GM18511 (cell line): ENCODE measurements at regions not wholly inside any gene's neighbourhood (a gene's known extent, or its start where the extent isn't known, plus 50 kb on each side); places are given as distances from the start of the nearest gene placed in this dataset.

Source experiments
- ATAC-seq: cut with Tn5 transposase; IDR thresholded peaks from one replicate; pipeline ENCODE4 v1.9.1; 2021; ENCODE audit warnings: mild to moderate bottlenecking, moderate library complexity; ENCODE audit not compliant: unreplicated experiment

DNA sequence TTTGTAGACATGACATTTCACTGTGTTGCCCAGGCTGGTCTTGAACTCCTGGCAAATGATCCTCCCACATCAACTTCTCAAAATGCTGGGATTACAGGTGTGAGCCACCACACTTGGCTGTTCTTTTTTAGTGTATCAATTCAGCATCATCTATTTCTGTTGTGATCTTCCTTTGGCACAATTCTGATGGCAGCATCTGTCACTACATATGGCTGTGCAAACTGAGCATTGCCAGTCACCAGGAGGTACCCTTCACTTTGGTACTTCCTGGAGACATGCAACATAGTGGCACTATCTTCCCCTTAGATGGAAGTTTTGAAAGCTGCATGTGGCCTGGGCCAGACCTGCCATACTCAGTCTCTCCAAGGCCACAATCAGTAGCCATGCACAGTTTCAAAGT lies 467.1 kb upstream of the TMPO start:
- ATAC-seq: no peak

DNA sequence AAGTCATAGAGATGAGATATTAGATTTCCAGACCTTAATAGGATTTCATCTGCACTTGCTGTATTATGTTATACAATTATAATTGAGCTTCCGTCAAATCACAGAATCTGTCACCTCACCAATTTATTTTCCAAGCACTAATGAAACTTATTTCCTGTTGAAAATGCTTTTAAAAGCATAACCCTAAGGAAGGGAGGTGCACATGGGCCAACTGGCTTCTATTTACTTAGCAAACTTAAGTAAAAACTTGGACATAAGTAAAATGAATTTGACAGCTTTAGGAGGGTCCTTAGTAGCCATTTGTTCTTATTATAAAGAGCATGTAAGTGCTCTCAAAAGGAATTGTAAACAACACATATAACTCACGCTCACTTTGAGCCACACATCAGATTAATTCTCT lies 462.2 kb upstream of the TMPO start:
- ATAC-seq: no peak

DNA sequence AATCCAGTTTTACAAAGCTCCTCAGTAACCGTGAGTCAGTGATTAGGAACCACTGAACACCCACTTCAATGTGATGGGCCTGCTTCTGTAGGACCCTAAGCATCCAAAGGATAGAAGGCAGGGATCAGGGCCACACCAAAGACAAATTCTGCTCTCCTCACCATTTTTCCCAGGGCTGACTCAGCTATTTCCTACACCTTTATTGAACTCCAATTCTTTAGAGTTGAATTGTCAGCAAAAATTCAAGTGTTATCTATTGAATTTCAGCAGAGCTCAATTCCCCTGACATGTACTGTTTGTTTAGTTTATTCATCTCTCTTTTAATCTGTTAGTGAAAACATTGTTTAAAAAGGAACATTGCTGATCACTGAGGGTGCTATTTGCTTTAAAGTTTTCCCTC lies 457.7 kb upstream of the TMPO start:
- ATAC-seq: no peak

DNA sequence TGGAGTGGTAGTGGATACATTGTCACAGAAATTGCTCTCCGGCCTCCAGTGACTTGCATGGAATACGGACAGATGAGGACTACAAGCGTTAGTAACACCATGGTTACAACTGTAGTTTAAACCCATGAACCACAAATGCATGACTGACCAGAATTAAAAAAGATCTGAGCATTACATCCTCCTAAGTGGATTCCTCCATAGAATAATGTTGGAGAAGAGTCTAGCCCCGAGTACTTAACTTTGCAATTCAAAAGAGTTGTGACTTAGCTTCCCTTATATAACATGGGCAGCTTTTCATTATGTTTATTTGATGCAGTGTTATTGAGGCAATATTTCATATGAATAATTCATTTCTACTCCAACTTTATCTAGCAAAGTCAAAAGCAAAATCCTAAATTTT lies 457.2 kb upstream of the TMPO start:
- ATAC-seq: no peak

DNA sequence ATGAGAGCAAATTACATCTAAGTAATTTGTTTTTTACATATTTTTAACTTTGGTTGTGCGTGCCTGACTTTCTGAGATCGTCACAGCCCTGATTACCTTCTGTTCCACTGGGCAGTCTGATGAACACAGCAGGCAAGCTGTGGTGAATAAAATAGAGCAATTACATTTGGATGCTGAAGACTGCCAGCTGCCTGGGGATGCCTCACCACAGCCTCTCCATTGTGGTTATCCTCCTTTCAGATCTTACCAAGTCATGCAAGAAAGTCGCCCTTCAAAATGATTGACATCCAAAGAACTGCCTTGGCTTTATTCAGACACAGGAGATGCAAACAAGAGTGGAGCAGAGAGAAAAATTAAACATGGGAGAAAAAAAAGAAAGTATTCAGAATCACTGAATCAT lies 456.6 kb upstream of the TMPO start:
- ATAC-seq: no peak

DNA sequence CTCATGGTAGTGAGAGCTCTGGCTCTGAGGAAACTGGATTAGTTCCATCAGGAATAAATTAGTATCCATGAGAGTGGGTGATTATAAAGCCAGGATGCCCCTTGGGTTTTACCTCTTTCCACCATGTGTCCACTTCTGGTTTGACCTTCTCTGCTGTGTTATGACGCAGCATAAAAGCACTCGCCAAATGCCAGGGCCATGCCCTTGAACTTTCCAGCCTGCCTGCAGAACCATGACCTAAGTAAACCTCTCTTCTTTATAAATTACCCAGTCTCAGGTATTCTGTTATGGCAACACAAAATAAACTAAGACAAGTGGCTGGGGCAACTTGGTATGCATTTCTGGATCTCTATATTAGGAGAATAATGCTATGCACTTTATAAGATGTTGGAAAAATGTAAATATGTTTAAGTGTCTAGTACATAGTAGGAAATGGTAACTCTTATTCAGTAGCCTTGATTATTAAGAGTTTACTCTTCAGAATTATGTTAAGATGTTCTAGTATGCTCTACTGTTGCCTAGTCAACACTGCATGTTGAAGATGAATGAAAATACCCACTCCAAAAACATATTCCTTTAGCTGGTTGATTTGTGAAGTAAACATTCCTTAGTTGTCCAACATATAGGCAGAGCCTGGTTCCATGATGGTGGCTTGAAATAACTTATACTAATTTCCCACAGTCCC lies 455.6 kb upstream of the TMPO start:
- no peak for ATAC-seq

DNA sequence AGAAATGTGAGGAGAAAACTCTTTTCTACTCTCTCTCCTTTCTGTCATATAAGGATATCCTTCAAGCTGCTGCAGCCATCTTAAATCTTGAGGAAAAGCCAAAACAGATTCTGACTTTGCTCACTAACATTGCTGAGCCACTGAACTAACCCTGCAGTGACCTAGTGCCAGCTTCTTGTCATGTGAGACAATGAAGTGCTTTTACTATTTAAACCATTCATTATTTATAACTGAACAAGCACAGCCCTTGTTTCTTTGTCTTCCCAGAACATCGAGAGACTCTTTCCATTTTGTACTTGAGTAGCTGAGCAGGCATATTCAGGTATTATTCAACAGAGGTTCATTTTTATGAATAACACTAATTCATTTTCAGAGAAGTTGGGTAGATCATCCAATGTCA lies 455.0 kb upstream of the TMPO start:
- no peak for ATAC-seq

DNA sequence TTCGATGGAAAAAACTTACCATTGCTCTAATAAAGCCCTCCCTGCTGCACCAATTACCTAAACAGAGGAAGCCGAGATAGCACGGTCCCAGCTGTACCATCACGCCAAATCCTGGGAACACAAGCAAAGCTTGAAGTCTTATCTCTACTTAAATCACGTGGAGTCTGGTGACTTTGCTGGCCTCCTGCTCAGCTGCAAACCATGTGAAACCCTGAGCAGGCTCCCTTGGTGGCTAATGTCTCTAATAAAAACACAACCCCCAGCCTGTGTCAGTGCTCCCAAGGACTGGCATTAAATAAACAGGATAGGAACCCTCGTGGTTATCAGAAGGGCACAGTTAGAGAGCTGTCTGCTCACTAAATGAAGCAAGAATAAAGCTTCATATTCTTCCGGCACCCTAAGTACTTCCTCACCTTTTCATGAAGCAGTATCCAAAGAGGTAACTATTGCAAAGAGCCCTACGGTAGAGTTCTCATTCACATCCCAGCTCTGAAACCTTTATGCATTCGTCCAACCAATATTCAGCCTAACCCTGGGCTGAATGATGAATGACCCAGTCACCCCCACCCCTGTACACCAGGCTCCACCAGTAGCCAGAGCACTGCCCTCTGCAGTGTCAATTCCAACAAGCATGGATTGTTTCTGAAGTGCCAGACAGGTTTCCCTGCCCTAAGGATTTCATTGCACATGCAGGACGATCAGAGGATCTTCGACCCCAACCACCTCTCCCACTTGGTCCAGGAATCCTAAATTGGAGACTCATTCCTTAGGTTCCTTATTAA lies 452.7 kb upstream of the TMPO start:
- ATAC-seq: no peak

DNA sequence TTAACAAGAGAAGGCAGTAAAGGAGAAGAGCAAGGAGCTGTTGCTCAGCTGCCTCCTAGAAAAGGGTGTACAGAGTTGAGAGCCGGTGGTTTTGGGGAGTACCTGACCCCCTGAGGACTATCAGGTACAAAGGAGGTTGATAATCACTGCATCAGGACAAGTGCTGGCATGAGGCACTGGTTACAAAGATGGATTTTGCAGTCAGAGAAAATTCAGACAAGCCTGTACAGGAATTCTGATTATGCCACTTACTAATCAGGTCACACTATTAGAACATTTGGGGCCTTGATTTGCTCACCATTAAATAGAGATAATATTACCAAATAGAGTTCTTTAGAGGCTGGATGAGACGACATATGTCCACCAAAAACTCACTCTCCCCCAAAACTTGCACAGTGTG lies 450.9 kb upstream of the TMPO start:
- no peak for ATAC-seq

DNA sequence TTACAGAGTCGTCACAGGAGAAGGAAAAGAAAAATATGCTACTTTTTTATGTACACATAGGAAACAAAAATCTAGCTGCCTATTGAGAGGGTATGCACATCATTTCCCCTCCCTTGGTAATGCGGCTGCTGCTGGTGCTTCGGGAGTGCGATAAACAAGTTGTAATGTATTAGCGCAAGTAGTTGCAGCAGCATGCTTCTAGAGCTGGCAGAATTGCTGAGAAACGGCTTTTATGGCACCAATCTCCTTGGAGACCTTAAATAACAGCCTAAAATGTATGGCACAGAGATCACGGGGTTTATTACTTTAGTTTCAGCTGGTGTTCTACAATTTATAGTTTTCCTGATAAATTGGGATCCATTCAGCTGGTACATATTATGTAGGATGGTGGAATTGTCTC lies 447.6 kb upstream of the TMPO start:
- ATAC-seq: no peak

DNA sequence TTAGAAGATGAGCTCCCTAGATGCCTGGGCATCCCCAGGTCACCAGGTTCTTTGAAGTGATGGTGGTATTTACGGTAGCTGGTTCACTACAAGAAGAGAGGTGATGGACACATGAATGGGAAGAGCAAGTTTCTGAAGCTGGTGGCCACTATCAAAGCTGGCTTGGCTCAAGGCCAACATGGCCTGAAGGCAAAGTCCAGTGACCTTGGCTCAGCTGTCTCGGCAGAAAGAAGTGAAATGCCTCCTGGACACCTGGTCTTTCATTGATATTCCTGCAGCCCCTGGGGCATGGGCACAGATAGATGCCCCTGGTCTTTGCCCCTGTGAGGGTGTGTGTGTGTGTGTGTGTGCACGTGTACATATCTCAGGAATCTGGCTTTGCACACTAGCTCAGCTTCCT lies 441.8 kb upstream of the TMPO start:
- no peak for ATAC-seq

DNA sequence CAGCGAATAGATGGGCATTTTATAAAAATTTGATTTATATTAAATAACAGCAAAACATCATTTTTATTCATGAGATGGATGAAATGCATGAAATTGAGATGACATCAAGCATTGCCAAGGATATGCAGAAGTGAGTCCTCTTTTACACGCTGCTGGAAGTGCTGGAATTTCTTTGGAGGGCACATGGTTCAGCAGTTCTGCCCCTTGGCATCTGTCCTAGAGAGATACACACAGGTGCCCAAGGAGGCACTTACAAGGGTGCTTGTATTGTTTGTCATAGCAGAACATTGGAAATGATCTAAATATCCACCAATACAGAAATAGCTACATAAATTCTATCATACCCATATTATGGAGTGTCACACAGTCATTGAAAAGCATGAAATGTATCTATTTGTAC lies 441.1 kb upstream of the TMPO start:
- no peak for ATAC-seq

DNA sequence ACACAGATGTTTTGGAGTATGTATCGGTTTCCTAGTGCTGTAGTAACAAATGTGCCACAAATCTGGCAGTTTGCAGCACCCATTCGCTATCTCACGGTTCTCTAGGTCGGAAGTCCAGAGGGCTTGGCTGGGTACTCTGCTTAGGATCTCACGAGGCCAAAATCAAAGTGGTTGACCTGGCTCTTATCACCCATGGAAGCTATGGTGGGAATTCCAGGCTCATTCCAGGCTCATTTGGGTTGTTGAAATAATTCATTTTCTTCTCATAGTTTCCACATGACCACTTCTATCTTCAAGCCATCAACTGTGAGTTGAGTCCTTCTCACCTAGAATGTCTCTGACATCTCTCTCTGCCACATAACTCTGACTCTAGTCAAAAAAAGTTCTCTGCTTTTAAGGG lies 431.0 kb upstream of the TMPO start:
- ATAC-seq: no peak

DNA sequence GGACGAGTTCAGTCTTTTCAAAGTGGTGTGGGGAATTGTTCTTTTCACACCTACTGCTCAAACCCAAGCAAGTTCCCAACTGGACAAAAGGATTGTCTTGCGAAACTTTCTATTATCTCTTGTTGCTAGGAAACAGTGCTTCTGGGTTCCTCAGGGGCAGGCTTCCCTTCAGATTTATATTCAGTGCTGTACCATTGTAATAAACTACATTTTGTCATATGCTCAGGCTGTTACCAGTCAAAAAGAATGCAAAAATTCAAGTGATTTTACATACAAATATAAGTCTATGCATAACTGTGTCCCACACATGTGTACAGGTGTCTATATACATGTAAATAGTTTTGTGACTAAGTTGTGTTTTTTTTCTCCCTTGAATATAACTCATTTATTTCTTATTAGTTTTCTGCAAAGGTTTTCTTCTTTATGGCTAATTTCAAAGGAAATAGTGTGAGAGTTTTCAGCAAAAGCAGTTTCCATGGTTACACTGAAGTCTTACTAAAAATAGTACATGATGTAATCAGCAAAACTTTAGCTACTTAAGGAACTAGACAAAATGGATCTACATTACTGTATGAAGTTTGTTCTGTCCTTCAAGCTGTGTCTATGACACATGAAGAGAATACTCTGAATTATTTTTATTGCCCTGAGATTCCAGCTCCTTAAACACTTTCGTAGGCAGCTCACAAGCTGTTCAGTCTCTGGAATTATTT lies 430.2 kb upstream of the TMPO start:
- no peak for ATAC-seq

DNA sequence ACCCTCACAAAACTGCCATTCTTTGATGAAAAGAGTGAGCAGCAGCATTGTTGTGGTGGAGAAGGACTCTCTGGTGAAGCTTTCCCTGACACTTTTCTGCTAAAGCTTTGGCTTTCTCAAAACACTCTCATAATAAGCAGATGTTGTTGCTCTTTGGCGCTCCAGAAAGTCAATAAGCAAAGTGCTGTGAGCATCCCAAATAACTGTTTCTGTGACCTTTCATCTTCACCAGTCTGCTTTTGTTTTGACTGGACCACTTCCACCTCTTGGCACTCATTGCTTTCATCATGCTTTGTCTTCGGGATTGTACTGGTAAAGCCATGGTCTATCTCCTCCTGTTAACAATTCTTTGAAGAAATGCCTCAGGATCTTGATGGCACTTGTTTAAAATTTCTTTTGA lies 424.7 kb upstream of the TMPO start:
- no peak for ATAC-seq

DNA sequence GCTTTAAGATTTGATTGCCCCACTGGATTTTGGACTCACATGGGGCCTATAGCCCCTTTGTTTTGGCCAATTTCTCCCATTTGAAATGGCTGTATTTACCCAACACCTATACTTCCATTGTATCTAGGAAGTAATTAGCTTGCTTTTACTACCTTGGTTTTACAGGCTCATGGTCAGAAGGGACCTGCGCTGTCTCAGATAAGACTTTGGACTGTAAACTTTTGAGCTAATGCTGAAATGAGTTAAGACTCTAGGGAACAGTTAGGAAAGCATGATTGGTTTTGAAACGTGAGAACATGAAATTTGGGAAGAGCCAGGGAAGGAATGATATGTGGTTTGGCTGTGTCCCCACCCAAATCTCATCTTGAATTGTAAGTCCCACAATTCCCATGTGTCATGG lies 419.0 kb upstream of the TMPO start:
- no peak for ATAC-seq

DNA sequence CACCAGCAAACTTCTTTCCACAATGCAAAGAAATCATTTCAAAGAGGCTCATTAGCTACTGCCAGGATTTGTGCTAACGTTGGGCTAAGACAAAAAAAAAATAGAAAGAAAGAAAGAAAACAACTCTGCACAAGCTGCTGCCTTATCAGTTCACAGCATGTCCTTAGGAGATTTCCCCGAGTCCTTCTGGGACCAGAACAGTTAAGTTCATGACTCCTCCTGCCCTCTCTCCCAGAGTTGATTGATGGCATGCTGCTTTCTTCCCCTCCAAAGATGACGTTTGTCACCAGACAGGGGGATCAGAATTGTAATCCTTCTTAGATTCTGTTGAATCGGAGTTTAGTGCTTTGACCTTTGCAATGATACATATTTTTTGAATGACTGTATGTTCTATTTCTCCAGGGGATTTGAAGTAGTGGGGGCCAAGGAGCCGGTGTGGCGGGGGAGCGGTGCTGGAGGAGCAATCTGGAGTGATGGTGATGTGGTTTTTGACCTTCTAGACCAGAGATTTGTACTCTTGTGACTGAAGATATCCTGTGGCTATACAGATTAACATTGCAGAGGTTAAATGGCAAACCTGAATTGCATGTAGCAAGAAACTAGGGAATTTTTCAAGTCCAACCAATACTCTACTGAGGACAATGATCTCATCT lies 409.2 kb upstream of the TMPO start:
- ATAC-seq: no peak

DNA sequence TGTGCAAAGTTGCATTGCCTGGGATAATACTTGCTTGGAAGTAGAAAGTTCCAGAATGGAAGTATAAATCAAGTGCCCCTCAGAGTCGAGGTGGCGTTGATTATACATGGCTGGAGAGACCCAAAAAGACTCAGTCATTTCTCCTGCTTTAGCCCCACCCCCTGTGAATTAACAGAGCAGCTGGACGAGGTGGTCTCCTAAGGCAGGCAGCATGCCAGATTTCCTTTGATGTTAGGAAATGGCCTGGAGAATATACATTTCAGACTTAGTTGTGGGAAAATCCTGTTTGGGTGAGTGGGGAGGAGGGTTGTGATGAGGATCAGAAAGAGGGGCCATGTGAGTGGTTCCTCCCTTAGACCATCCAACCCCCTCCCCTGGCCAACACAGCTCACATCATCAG lies 406.1 kb upstream of the TMPO start:
- no peak for ATAC-seq

DNA sequence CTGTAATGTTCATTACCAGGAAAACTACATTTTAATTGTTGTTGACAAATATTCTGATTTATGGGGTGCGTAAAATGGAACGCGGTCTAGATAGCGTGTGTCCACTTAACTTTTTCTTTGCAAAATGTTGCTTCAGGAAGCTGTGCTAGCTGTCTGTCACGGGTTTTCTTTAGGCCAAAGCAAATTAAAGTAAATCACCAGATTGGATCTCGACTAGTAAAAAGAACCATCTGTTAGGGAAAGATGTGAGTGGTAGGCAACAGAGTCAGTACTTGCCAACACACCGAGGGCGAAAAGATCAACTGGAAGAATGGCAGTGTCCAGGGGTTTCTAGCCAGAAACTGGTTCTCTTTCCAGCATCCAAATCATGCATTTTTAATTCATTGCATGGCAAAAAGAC lies 404.9 kb upstream of the TMPO start:
- no peak for ATAC-seq

DNA sequence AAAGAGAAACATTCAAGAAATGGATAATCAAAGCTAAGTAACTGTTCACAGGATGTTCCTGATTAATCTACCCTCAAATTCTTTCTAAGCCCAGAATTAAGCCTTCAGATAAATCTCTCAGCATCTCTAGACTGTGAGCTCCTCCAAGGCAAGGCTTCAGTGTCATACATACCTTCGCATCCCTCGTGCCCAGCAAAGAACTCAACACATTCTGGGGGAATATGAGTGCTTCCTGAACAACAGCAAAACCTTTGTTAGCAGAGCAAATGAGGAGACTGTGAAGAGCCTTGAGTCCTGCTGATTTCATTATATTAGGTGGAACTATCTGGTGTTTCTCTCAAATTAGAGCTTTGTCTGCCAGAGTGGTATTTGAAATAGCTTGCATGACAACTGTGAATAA lies 401.8 kb upstream of the TMPO start:
- no peak for ATAC-seq

DNA sequence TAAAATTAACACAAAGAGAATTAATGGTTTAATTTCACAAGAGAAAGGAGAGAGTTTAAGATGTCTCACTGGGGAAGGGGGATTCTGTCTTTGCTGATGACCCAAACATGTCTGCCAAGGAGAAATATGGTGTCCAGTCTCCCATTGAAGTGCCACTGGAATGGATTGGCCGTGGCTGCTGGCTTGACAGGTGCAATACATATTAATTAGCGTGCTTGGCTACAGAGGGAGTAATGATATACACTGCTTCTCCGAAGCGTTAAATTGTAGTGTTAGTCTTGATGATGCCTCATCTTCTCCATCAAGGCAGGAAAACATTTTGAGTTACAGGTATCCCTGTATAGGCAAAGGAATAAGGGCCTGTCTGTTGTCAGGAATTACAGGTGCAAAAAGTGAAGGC lies 393.4 kb upstream of the TMPO start:
- no peak for ATAC-seq

DNA sequence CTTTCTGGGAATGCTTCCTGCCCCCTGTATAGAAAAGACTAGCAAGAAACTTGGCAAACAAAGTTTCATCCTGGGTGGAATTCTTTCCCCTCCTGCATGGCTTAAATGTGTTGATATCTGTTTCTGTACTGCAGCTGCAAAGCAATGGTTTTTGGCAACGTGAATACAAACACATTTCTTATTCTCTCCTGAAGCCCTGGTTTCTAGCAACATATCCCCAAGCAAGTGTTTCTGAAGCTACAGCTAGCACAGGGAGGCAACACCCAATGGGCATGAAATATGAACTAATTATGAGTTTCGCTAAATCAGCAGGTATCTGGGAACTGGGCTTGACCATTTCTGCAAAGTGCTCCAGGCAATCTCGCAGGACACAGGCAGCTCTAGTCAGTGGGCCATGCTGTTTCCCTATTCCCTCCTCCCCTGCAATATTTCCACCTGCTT lies 392.3 kb upstream of the TMPO start:
- ATAC-seq: no peak
